ENCODE measurements at regions not wholly inside any gene's neighbourhood (a gene's known extent, or its start where the extent isn't known, plus 50 kb on each side); places are given as distances from the start of the nearest gene placed in this dataset.
"Not testable (repeated sequence)": the region's sequence is repeated elsewhere in the genome, so short reads cannot be mapped to it uniquely, and the experiment has no call there.

DNA sequence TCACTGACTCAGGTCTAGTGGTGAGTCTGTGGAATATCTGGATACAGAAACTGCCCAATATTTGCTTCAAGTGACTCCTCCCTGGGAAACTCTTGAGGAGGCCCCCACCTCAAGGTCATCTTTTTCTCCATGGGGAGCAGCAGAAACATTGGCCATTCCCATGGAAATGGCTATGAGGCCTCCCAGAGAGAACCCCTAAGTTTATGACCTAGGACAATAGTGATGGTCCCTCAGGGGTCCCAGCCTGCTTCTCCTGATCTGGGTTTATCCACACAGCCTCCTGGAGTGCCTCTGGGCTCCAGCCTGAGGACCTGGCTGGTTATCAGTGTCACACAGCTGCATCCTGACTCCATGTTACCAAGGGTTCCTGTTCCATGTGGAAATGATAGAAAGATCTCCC, 131.2 kb downstream of the ZNF280B start:
- Mint-ChIP-seq H3K4me3 (no peak overlapping the region), H3K27me3 (ENCODE audit: low read depth) (peaks cover 94% of the 10 kb centered on the region), H3K27ac (ENCODE audit: unreplicated experiment) (no peak overlapping the region), H3K36me3 (ENCODE audit: low read depth) (no peaks in the 10 kb centered on the region), H3K9me3 (no peaks in the 10 kb centered on the region), H3K4me1 (no peaks in the 10 kb centered on the region)
- DNase-seq (ENCODE audit: low read depth, low spot score) = no peak
- TF ChIP-seq, protein P1, sequence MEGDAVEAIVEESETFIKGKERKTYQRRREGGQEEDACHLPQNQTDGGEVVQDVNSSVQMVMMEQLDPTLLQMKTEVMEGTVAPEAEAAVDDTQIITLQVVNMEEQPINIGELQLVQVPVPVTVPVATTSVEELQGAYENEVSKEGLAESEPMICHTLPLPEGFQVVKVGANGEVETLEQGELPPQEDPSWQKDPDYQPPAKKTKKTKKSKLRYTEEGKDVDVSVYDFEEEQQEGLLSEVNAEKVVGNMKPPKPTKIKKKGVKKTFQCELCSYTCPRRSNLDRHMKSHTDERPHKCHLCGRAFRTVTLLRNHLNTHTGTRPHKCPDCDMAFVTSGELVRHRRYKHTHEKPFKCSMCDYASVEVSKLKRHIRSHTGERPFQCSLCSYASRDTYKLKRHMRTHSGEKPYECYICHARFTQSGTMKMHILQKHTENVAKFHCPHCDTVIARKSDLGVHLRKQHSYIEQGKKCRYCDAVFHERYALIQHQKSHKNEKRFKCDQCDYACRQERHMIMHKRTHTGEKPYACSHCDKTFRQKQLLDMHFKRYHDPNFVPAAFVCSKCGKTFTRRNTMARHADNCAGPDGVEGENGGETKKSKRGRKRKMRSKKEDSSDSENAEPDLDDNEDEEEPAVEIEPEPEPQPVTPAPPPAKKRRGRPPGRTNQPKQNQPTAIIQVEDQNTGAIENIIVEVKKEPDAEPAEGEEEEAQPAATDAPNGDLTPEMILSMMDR (conservative IDR thresholded peaks at IDR 0.05) = no peak

DNA sequence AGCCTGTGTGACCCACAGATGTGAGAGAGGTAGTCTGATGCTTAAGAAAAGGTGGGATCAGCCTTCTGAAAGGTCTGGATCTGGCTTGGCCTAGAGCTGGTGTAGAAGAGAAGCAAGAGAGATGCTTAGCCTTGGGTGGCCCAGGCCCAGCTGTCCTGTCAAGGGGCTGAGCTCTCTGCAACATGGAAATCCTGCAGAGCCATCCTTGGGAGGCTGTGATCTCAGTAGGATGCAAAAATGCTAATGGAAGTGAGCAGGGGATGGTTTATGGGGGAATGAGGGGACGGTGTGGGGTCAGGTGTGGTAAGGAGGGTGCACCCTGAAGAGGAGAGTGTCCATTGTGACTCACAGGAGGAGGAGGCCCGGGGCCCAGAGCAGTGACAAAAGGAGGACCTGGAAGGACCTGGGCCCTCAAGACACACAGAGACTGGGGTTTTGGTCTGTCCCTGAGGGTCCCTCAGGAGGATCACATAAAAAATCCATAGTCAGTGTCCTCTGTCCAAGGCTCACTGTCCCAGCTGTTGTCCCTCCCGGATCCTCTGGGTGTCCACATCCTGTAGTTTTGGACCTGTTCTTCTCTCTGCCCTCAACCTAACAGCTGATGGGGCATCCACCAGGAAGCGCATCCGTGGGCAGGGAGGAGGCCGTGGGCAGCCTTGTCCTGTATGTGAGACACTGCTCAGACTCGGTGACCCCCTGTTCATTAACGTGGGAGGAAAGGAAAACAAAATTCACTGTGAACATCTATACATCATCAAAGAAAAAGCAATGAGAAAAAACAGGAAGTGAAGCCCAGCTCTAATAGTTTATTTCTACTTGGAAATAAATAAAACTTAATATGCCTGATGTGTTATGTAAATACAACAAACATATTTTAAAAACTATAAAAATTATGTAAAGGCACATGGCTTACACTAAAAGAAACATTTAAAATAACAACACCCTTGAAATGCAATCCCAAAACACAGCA, 129.8 kb downstream of the ZNF280B start:
- Mint-ChIP-seq H3K4me1 (no peaks in the 10 kb centered on the region), H3K27me3 (ENCODE audit: low read depth) (peaks cover 95% of the 10 kb centered on the region), H3K4me3 (no peak overlapping the region), H3K36me3 (ENCODE audit: low read depth) (no peaks in the 10 kb centered on the region), H3K9me3 (no peaks in the 10 kb centered on the region), H3K27ac (ENCODE audit: unreplicated experiment) (no peak overlapping the region)
- TF ChIP-seq, protein P1 (conservative IDR thresholded peaks at IDR 0.05) = no peak
- no peak for DNase-seq (ENCODE audit: low read depth, low spot score)

DNA sequence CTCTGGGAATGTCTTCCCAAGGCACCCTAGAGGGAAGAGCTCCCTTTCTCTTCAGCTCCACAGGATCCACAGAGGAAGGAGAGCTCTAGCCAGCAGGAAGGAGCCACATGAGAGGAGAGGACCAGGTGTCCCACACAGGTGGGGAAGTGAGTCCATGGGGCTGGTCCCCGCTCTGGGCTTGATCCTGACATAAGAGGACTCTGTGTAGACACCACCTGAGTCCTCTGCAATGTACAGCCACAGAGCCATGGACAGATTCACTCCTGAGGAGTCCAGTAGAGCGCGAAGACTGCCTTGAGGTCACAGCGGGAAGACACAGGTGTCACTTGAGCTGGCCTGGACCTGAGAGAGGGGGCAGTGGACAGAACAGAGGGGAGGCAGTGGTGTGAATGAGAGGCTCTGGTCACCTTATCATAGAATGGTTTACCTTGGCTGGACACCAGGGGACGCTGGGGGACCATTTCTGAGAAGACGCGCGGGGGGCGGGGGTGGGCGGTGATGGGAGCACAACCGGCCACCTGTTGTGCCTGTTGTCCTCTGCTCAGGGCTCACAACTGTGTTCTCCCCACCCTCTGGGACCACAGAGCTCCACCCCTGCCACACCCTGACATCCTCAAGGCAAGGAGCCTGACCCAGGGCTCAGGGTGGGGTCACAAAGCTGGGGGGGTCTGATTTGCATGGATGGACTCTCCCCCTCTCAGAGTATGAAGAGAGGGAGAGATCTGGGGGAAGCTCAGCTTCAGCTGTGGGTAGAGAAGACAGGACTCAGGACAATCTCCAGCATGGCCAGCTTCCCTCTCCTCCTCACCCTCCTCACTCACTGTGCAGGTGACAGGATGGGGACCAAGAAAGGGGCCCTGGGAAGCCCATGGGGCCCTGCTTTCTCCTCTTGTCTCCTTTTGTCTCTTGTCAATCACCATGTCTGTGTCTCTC, 128.2 kb downstream of the ZNF280B start:
- DNase-seq (ENCODE audit: low read depth, low spot score) = no peak
- Mint-ChIP-seq H3K27me3 (ENCODE audit: low read depth) (peaks cover 97% of the 10 kb centered on the region), H3K4me3 (no peak overlapping the region), H3K9me3 (no peaks in the 10 kb centered on the region), H3K27ac (ENCODE audit: unreplicated experiment) (no peak overlapping the region), H3K4me1 (no peaks in the 10 kb centered on the region), H3K36me3 (ENCODE audit: low read depth) (no peaks in the 10 kb centered on the region)
- TF ChIP-seq, protein P1 (conservative IDR thresholded peaks at IDR 0.05) = peak; percentile 31

DNA sequence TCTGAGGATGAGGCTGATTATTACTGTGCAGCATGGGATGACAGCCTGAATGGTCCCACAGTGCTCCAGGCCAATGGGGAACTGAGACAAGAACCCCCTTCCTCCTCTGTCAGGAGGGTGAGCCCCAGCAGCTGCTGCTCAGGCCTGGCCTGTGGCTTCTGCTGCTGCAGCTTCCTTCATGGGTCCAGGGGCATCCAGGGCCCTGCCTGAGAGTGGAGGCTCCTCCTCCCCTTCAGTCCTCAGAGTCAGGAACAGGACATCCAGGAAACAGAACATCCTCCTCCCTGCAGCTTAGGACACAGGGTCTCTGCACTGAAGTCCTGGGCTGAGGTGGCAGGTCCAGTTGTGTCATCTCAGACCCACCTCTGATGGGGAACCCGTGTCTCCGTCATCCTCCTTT, 127.2 kb downstream of the ZNF280B start:
- DNase-seq (ENCODE audit: low read depth, low spot score); H3K27ac Mint-ChIP-seq (ENCODE audit: unreplicated experiment); H3K4me3 Mint-ChIP-seq; H3K9me3 Mint-ChIP-seq; H3K36me3 Mint-ChIP-seq (ENCODE audit: low read depth); H3K4me1 Mint-ChIP-seq: not testable (repeated sequence)
- peaks cover 97% of the 10 kb centered on the region for H3K27me3 Mint-ChIP-seq (ENCODE audit: low read depth)

DNA sequence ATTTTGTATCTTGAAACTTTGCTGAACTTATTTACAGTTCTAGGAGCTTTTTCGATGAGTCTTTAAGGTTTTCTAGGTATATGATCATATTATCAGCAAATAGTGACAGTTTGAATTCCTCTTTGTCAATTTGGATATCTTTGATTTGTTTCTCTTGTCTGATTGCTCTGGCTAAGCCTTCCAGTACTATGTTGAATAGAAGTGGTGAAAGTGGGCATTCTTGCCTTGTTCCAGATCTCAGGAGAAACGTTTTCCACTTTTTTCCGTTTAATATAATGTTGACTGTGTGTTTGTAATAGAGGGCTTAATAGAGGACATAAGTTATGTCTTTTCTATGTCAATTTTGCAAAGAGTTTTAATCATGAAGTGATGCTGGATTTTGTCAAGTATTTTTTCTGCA, 124.3 kb downstream of the ZNF280B start:
- H3K27me3 Mint-ChIP-seq (ENCODE audit: low read depth) = peaks cover 97% of the 10 kb centered on the region
- H3K4me1 Mint-ChIP-seq = no peaks in the 10 kb centered on the region
- TF ChIP-seq, protein P1 (conservative IDR thresholded peaks at IDR 0.05) = no peak
- H3K4me3 Mint-ChIP-seq = no peak overlapping the region
- H3K27ac Mint-ChIP-seq (ENCODE audit: unreplicated experiment) = no peak overlapping the region
- H3K9me3 Mint-ChIP-seq = no peaks in the 10 kb centered on the region
- no peak for DNase-seq (ENCODE audit: low read depth, low spot score)
- no peaks in the 10 kb centered on the region for H3K36me3 Mint-ChIP-seq (ENCODE audit: low read depth)

All from neural crest cell (in vitro differentiated cells).